Mucosa of descending colon (tissue), 3 donors: ENCODE measurements at regions not wholly inside any gene's neighbourhood (a gene's known extent, or its start where the extent isn't known, plus 50 kb on each side); places are given as distances from the start of the nearest gene placed in this dataset.
A peak's percentile ranks its signal among the peaks of the same experiment; 100 is the strongest.

Experiments
- ATAC-seq: fragments of 200-7000 bp; cut with Tn5 transposase; one replicate; pipeline ENCODE4 v1.9.1; 2020; ENCODE audit warnings: mild to moderate bottlenecking, moderate library complexity
- DNase-seq, 3 donors: peaks; one replicate each; pipeline ENCODE4 v3.0.0-alpha.2; 2020
- H3K36me3 ChIP-seq: fragments of 200-600 bp; one replicate; pipeline ENCODE4 v1.8.0; 2021; ENCODE audit warnings: low read depth, mild to moderate bottlenecking
- H3K4me1 ChIP-seq: fragments of 200-600 bp; one replicate; pipeline ENCODE4 v1.8.0; 2021; ENCODE audit warnings: low read depth, mild to moderate bottlenecking
- H3K4me3 ChIP-seq: fragments of 200-600 bp; one replicate; pipeline ENCODE4 v1.8.0; 2021; ENCODE audit warnings: mild to moderate bottlenecking
- H3K9me3 ChIP-seq: fragments of 200-600 bp; one replicate; pipeline ENCODE4 v1.8.0; 2021; ENCODE audit warnings: mild to moderate bottlenecking
- CTCF ChIP-seq: fragments of 200-600 bp; IDR thresholded peaks from one replicate; pipeline ENCODE4 v1.8.0; 2022; ENCODE audit warnings: antibody characterized with exemption, mild to moderate bottlenecking
- intact Hi-C, 2 donors: fragments of 100-400 bp; cut with DNase I in 1 of 2; cut with micrococcal nuclease in 1 of 2; formaldehyde crosslinking; loops; one replicate each; pipeline versions ENCODE4 v1.11.0 to v1.11.1; 2022; cut with DNase I, micrococcal nuclease
- donor health status: DM: no; HTN: no; CAD: no; lungs with moderate emphysema.
- donor health status: DM: no; HTN: no; CAD: no.
- donor health status: DM: no; HTN: yes; CAD: no.

- ATAC-seq (no peak), DNase-seq (no peak)
- Histone ChIP-seq H3K9me3 (no peaks in the 10 kb centered on the region), H3K36me3 (no peaks in the 10 kb centered on the region), H3K4me3 (no peak overlapping the region), H3K4me1 (no peaks in the 10 kb centered on the region)
- intact Hi-C loops: no loop called here
- no peak for TF ChIP-seq CTCF
These were observed 490.2 kb downstream of the RAB28 start for GRCh38 chr4:12993923-12994322.

- intact Hi-C loops: no loop called here
- no peak for TF ChIP-seq CTCF
These were observed 496.9 kb downstream of the RAB28 start for GRCh38 chr4:12987284-12987683.

GRCh38 chr4:12979797-12980196, 504.3 kb downstream of the RAB28 start:
- intact Hi-C loops: no loop called here
- TF ChIP-seq CTCF: no peak
- no peaks in the 10 kb centered on the region for H3K9me3 ChIP-seq
- no peak overlapping the region for H3K4me3 ChIP-seq
- DNase-seq (peak; percentile 2 to 29 (median 21)), ATAC-seq (no peak)
- H3K4me1 ChIP-seq: no peaks in the 10 kb centered on the region
- H3K36me3 ChIP-seq: no peaks in the 10 kb centered on the region

More at GRCh38 chr4:12987284-12987683, 496.9 kb downstream of the RAB28 start:
- DNase-seq (no peak), ATAC-seq (no peak)
- no peaks in the 10 kb centered on the region for H3K4me1 ChIP-seq
- H3K36me3 ChIP-seq: no peaks in the 10 kb centered on the region
- no peak overlapping the region for H3K4me3 ChIP-seq
- no peaks in the 10 kb centered on the region for H3K9me3 ChIP-seq

GRCh38 chr4:12978310-12978709, 505.8 kb downstream of the RAB28 start:
- Histone ChIP-seq H3K36me3 (no peaks in the 10 kb centered on the region), H3K9me3 (no peaks in the 10 kb centered on the region), H3K4me3 (no peak overlapping the region), H3K4me1 (no peaks in the 10 kb centered on the region)
- no peak for TF ChIP-seq CTCF
- intact Hi-C loops: no loop called here
- ATAC-seq (no peak), DNase-seq (no peak)

- H3K4me1 ChIP-seq: no peaks in the 10 kb centered on the region
- no peak for DNase-seq
- intact Hi-C loops: no loop called here
- no peaks in the 10 kb centered on the region for H3K36me3 ChIP-seq
- H3K9me3 ChIP-seq: no peaks in the 10 kb centered on the region
- no peak for TF ChIP-seq CTCF
- no peak overlapping the region for H3K4me3 ChIP-seq
- no peak for ATAC-seq
These were observed 508.6 kb downstream of the RAB28 start for GRCh38 chr4:12975511-12975910.

GRCh38 chr4:12973522-12973921, 510.6 kb downstream of the RAB28 start:
- intact Hi-C loops: no loop called here
- ATAC-seq: no peak
- no peaks in the 10 kb centered on the region for H3K36me3 ChIP-seq
- H3K4me3 ChIP-seq: no peak overlapping the region
- no peaks in the 10 kb centered on the region for H3K9me3 ChIP-seq
- DNase-seq: no peak
- TF ChIP-seq CTCF: no peak
- H3K4me1 ChIP-seq: no peaks in the 10 kb centered on the region
